ENCODE measurements at regions not wholly inside any gene's neighbourhood (a gene's known extent, or its start where the extent isn't known, plus 50 kb on each side); places are given as distances from the start of the nearest gene placed in this dataset.

GRCh38 chr22:48373626-48374173, 1454.0 kb downstream of the BRD1 start:
- DNase-seq = no peak
- peaks cover 10% of the 10 kb centered on the region for H3K4me1 ChIP-seq (ENCODE audit: insufficient read depth)
- TF ChIP-seq POLR2A (IDR thresholded peaks at IDR 0.05) (no peak), EP300 (IDR thresholded peaks at IDR 0.05) (no peak), CTCF (IDR thresholded peaks at IDR 0.05) (no peak)
- no peaks in the 10 kb centered on the region for H3K9me3 ChIP-seq
- H3K27ac ChIP-seq = no peak overlapping the region
- H3K27me3 ChIP-seq = no peaks in the 10 kb centered on the region
- 90 to 93% (median 91%) methylated on average over 12 of the region's 12 CpGs for WGBS, 3 donors
- no peaks in the 10 kb centered on the region for H3K36me3 ChIP-seq
- intact Hi-C loops (cut with DNase I) = no loop called here
- H3K4me3 ChIP-seq = no peak overlapping the region

- Histone ChIP-seq H3K9me3 (no peaks in the 10 kb centered on the region), H3K4me3 (no peak overlapping the region), H3K4me1 (ENCODE audit: insufficient read depth) (peaks cover 10% of the 10 kb centered on the region), H3K27ac (no peak overlapping the region), H3K27me3 (no peaks in the 10 kb centered on the region), H3K36me3 (no peaks in the 10 kb centered on the region)
- intact Hi-C loops (cut with DNase I) = no loop called here
- WGBS, 3 donors = 90 to 93% (median 91%) methylated on average over 7 of the region's 7 CpGs
- no peak for TF ChIP-seq EP300 (IDR thresholded peaks at IDR 0.05)
- no peak for TF ChIP-seq CTCF (IDR thresholded peaks at IDR 0.05)
- TF ChIP-seq POLR2A (IDR thresholded peaks at IDR 0.05) = no peak
- DNase-seq = no peak
Measured at GRCh38 chr22:48372390-48372789, 1455.3 kb downstream of the BRD1 start.

- Histone ChIP-seq H3K9me3 (no peaks in the 10 kb centered on the region), H3K4me1 (ENCODE audit: insufficient read depth) (peaks cover 10% of the 10 kb centered on the region), H3K27me3 (no peaks in the 10 kb centered on the region), H3K4me3 (no peak overlapping the region), H3K36me3 (no peaks in the 10 kb centered on the region), H3K27ac (no peak overlapping the region)
- 80 to 88% (median 80%) methylated on average over 7 of the region's 7 CpGs for WGBS, 3 donors
- TF ChIP-seq CTCF (IDR thresholded peaks at IDR 0.05) (no peak), EP300 (IDR thresholded peaks at IDR 0.05) (no peak)
- intact Hi-C loops (cut with DNase I) = no loop called here
- no peak for DNase-seq
Measured at GRCh38 chr22:48371391-48371790, 1456.3 kb downstream of the BRD1 start.

GRCh38 chr22:48370508-48371325, 1457.0 kb downstream of the BRD1 start:
- whole genome bisulfite sequencing, 3 donors = 34 to 46% (median 40%) methylated on average over 13 of the region's 13 CpGs
- no peaks in the 10 kb centered on the region for H3K36me3 ChIP-seq
- H3K27me3 ChIP-seq = no peaks in the 10 kb centered on the region
- intact Hi-C loops (cut with DNase I) = no loop called here
- H3K4me3 ChIP-seq = no peak overlapping the region
- no peaks in the 10 kb centered on the region for H3K9me3 ChIP-seq
- TF ChIP-seq CTCF (IDR thresholded peaks at IDR 0.05) = no peak
- no peak for TF ChIP-seq POLR2A (IDR thresholded peaks at IDR 0.05)
- TF ChIP-seq EP300 (IDR thresholded peaks at IDR 0.05) = no peak
- peaks cover 10% of the 10 kb centered on the region for H3K4me1 ChIP-seq (ENCODE audit: insufficient read depth)
- H3K27ac ChIP-seq = no peak overlapping the region
- DNase-seq = no peak
